Neuronal stem cell (in vitro differentiated cells): ENCODE measurements at regions not wholly inside any gene's neighbourhood (a gene's known extent, or its start where the extent isn't known, plus 50 kb on each side); places are given as distances from the start of the nearest gene placed in this dataset.
"Not testable (repeated sequence)": the region's sequence is repeated elsewhere in the genome, so short reads cannot be mapped to it uniquely, and the experiment has no call there.

Source experiments
- DNase-seq: peaks from one replicate; pipeline ENCODE4 v3.0.0-alpha.2; 2013; ENCODE audit warnings: low spot score
- H2AFZ ChIP-seq: one replicate; pipeline ENCODE4 v1.6.1; 2013; ENCODE audit warnings: mild to moderate bottlenecking, low read length, inconsistent platforms
- H2AK5ac ChIP-seq: 2 replicates; pipeline ENCODE4 v1.6.1; 2013; ENCODE audit warnings: low read depth, mild to moderate bottlenecking, inconsistent platforms, low read length, moderate library complexity, mixed read lengths
- H2BK120ac ChIP-seq: 2 replicates; pipeline ENCODE4 v1.6.1; 2013; ENCODE audit warnings: low read depth, mild to moderate bottlenecking, inconsistent platforms, low read length, moderate library complexity, mixed read lengths
- H2BK12ac ChIP-seq: one replicate; pipeline ENCODE4 v1.6.1; 2013; ENCODE audit warnings: low read length, inconsistent platforms
- H2BK15ac ChIP-seq: 2 replicates; pipeline ENCODE4 v1.6.1; 2013; ENCODE audit warnings: mild to moderate bottlenecking, low read length, inconsistent platforms, mixed read lengths
- H2BK5ac ChIP-seq: one replicate; pipeline ENCODE4 v1.6.1; 2013; ENCODE audit warnings: inconsistent platforms, mild to moderate bottlenecking, low read length, moderate library complexity
- H3K14ac ChIP-seq: one replicate; pipeline ENCODE4 v1.6.1; 2013; ENCODE audit warnings: low read length, inconsistent platforms
- H3K18ac ChIP-seq: 2 replicates; pipeline ENCODE4 v1.6.1; 2013; ENCODE audit warnings: low read length, inconsistent platforms
- H3K23ac ChIP-seq: 2 replicates; pipeline ENCODE4 v1.6.1; 2013; ENCODE audit warnings: low read depth, mild to moderate bottlenecking, mixed read lengths, low read length, inconsistent platforms; ENCODE audit not compliant: poor library complexity
- H3K27ac ChIP-seq: replicated peaks from 3 replicates; pipeline ENCODE4 v1.5.1; 2013; ENCODE audit warnings: low read length, inconsistent platforms
- H3K27me3 ChIP-seq, 3 experiments: 2 replicates each; pipeline ENCODE4 v1.6.1; 2013; ENCODE audit warnings: low read length in 3 of 3, mild to moderate bottlenecking in 2 of 3, inconsistent platforms in 1 of 3, low read depth in 1 of 3, mixed read lengths in 1 of 3, moderate library complexity in 1 of 3; ENCODE audit not compliant: control insufficient read depth in 3 of 3, insufficient read depth in 3 of 3
- H3K36me3 ChIP-seq, 2 donors: replicated peaks in 1 of 2; 2 replicates each; pipeline ENCODE4 v1.6.1; 2013; ENCODE audit warnings: low read length in 2 of 2; ENCODE audit not compliant: control insufficient read depth in 2 of 2, insufficient read depth in 2 of 2
- H3K4ac ChIP-seq: 2 replicates; pipeline ENCODE4 v1.6.1; 2013; ENCODE audit warnings: inconsistent platforms, mild to moderate bottlenecking, low read length, moderate library complexity
- H3K4me1 ChIP-seq, 2 donors: 1 replicate in 1 of 2; 2 replicates in 1 of 2; pipeline ENCODE4 v1.6.1; 2013; ENCODE audit warnings: low read length in 2 of 2, low read depth in 1 of 2; ENCODE audit not compliant: control insufficient read depth in 2 of 2, insufficient read depth in 1 of 2
- H3K4me2 ChIP-seq: one replicate; pipeline ENCODE4 v1.6.1; 2013; ENCODE audit warnings: mild to moderate bottlenecking, low read length, inconsistent platforms; ENCODE audit not compliant: insufficient read depth, poor library complexity, severe bottlenecking
- H3K4me3 ChIP-seq, 2 donors: 2 replicates each; pipeline ENCODE4 v1.5.1; 2013; ENCODE audit warnings: low read length in 2 of 2, mild to moderate bottlenecking in 2 of 2, inconsistent platforms in 1 of 2, moderate library complexity in 1 of 2
- H3K79me1 ChIP-seq: one replicate; pipeline ENCODE4 v1.6.1; 2013; ENCODE audit warnings: low read depth, mild to moderate bottlenecking, inconsistent platforms, low read length, moderate library complexity
- H3K9ac ChIP-seq: one replicate; pipeline ENCODE4 v1.6.1; 2013; ENCODE audit warnings: mild to moderate bottlenecking, low read depth, low read length, inconsistent platforms; ENCODE audit not compliant: poor library complexity
- H3K9me3 ChIP-seq, 2 donors: replicated peaks in 1 of 2; 2 replicates each; pipeline versions ENCODE3 to v1.6.1; 2013; ENCODE audit warnings: low read length in 2 of 2, mild to moderate bottlenecking in 2 of 2, inconsistent platforms in 1 of 2, low read depth in 1 of 2, mixed read lengths in 1 of 2, moderate library complexity in 1 of 2; ENCODE audit not compliant: control insufficient read depth in 2 of 2, insufficient read depth in 1 of 2
- H4K8ac ChIP-seq: one replicate; pipeline ENCODE4 v1.6.1; 2013; ENCODE audit warnings: low read depth, mild to moderate bottlenecking, inconsistent platforms, low read length, moderate library complexity
- H4K91ac ChIP-seq: one replicate; pipeline ENCODE4 v1.6.1; 2013; ENCODE audit warnings: low read length, low read depth, mild to moderate bottlenecking, inconsistent platforms; ENCODE audit not compliant: poor library complexity
- WGBS, 2 donors: extraction: QIAGEN DNeasy Blood & Tissue Kit; methylation state at CpG; one replicate each; pipeline ENCODE4 v1.1.7; 2013; ENCODE audit warnings: missing lambda C conversion rate in 2 of 2, mixed read lengths in 1 of 2; ENCODE audit not compliant: insufficient read length in 2 of 2, insufficient replicate concordance in 1 of 2; ENCODE audit errors: extremely low coverage in 2 of 2; 5-methylcytosine and 5-hydroxymethylcytosine counted together

- Histone ChIP-seq H3K79me1 (no peaks in the 10 kb centered on the region), H2BK15ac (no peak overlapping the region), H3K4me1 (peaks cover 0 to 10% of the 10 kb centered on the region in 2 donors), H3K4me3 (no peak overlapping the region), H4K8ac (no peak overlapping the region), H3K14ac (no peak overlapping the region), H2BK120ac (no peak overlapping the region), H3K27me3 (no peaks in the 10 kb centered on the region), H2AFZ (no peak overlapping the region), H2BK12ac (no peak overlapping the region), H3K23ac (no peak overlapping the region), H3K4me2 (no peak overlapping the region), H3K4ac (no peak overlapping the region), H3K36me3 (no peaks in the 10 kb centered on the region), H3K18ac (no peak overlapping the region), H3K27ac (no peak overlapping the region), H3K9ac (no peak overlapping the region), H3K9me3 (no peaks in the 10 kb centered on the region), H4K91ac (no peak overlapping the region), H2AK5ac (no peak overlapping the region), H2BK5ac (no peak overlapping the region)
- no peak for DNase-seq
- WGBS, 2 donors, result no CpG with 5 or more reads among the region's 3 CpGs
Observed at GRCh38 chr13:63448692-63449091, 2033.0 kb upstream of the PCDH20 start.

- H2BK15ac ChIP-seq, result no peak overlapping the region
- H2BK12ac ChIP-seq, result no peak overlapping the region
- H4K8ac ChIP-seq, result no peak overlapping the region
- H3K23ac ChIP-seq, result no peak overlapping the region
- no peak overlapping the region for H3K4me2 ChIP-seq
- no peak overlapping the region for H2BK120ac ChIP-seq
- no peaks in the 10 kb centered on the region for H3K79me1 ChIP-seq
- no peak overlapping the region for H3K4me3 ChIP-seq
- no peaks in the 10 kb centered on the region for H3K27me3 ChIP-seq
- H3K4me1 ChIP-seq, result peaks cover 0 to 10% of the 10 kb centered on the region in 2 donors
- no peak overlapping the region for H2AFZ ChIP-seq
- H3K36me3 ChIP-seq, result no peaks in the 10 kb centered on the region
- H3K27ac ChIP-seq, result no peak overlapping the region
- H3K4ac ChIP-seq, result no peak overlapping the region
- H4K91ac ChIP-seq, result no peak overlapping the region
- no peak overlapping the region for H3K14ac ChIP-seq
- no CpG with 5 or more reads among the region's 6 CpGs for WGBS, 2 donors
- no peak for DNase-seq
- no peak overlapping the region for H2AK5ac ChIP-seq
- no peaks in the 10 kb centered on the region for H3K9me3 ChIP-seq
- H3K9ac ChIP-seq, result no peak overlapping the region
- H2BK5ac ChIP-seq, result no peak overlapping the region
- no peak overlapping the region for H3K18ac ChIP-seq
Observed at GRCh38 chr13:63446329-63446728, 2030.7 kb upstream of the PCDH20 start.

- not testable (repeated sequence) for H3K79me1 ChIP-seq, H3K4me2 ChIP-seq, H3K14ac ChIP-seq, H2BK12ac ChIP-seq, H3K9ac ChIP-seq, DNase-seq, H3K4me1 ChIP-seq, H3K23ac ChIP-seq, H3K4ac ChIP-seq, H2BK15ac ChIP-seq, H4K91ac ChIP-seq, H2BK120ac ChIP-seq, H4K8ac ChIP-seq, H3K18ac ChIP-seq, H3K27me3 ChIP-seq, H3K9me3 ChIP-seq, H3K36me3 ChIP-seq, H3K27ac ChIP-seq, H2AFZ ChIP-seq, H2BK5ac ChIP-seq, H2AK5ac ChIP-seq, H3K4me3 ChIP-seq
- no CpG with 5 or more reads among the region's 3 CpGs for WGBS, 2 donors
Observed at GRCh38 chr13:63444225-63444624, 2028.6 kb upstream of the PCDH20 start.

DNA sequence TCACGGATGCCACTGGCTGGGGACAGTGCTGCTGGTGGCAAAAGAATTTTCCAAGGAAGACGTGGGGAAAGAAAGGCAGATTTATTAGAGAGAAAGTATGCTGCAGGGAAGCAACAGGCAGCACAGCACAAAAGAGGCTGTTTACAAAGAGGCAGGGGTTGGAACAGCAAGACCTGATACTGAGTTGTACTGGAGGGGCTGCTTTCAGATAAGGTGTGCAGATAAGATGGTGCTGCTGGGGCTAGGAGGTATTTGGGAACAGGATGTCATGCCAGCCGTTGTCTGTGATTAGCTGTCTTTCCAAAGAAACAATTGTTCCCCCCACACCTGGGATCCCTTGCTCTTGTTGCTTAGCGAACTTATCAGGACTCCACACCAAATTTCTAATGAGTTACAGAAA, 2023.3 kb upstream of the PCDH20 start:
- Histone ChIP-seq H2BK5ac (no peak overlapping the region), H3K9me3 (peaks cover 0 to 5% of the 10 kb centered on the region in 2 donors), H3K4me3 (no peak overlapping the region), H3K27ac (no peak overlapping the region), H3K79me1 (no peaks in the 10 kb centered on the region), H2BK15ac (no peak overlapping the region), H3K9ac (no peak overlapping the region), H2BK12ac (no peak overlapping the region), H2AFZ (no peak overlapping the region), H4K91ac (no peak overlapping the region), H3K23ac (no peak overlapping the region), H3K27me3 (no peaks in the 10 kb centered on the region), H3K18ac (no peak overlapping the region), H4K8ac (no peak overlapping the region), H3K36me3 (no peaks in the 10 kb centered on the region), H3K4me1 (peaks cover 0 to 5% of the 10 kb centered on the region in 2 donors), H3K4ac (no peak overlapping the region), H2AK5ac (no peak overlapping the region), H3K4me2 (no peak overlapping the region), H3K14ac (no peak overlapping the region), H2BK120ac (no peak overlapping the region)
- DNase-seq, result no peak
- no CpG with 5 or more reads among the region's 4 CpGs for WGBS, 2 donors
